HFF-Myc (cell line): ENCODE measurements at regions not wholly inside any gene's neighbourhood (a gene's known extent, or its start where the extent isn't known, plus 50 kb on each side); places are given as distances from the start of the nearest gene placed in this dataset.

Source experiments
- DNase-seq: peaks from one replicate; pipeline ENCODE4 v3.0.0-alpha.2; 2011; ENCODE audit warnings: low read depth; ENCODE audit errors: extremely low read depth
- H3K4me3 ChIP-seq: replicated peaks from 2 replicates; pipeline ENCODE4 v1.5.1; 2011; ENCODE audit warnings: low read depth, mild to moderate bottlenecking, control low read depth, low read length
- TF ChIP-seq, protein P1 (sequence below): IDR thresholded peaks from 2 replicates; pipeline ENCODE4 v1.5.1; 2012; ENCODE audit warnings: mild to moderate bottlenecking, low read depth, low read length, control low read depth; ENCODE audit errors: missing control alignments

- DNase-seq, result no peak
- TF ChIP-seq, protein P1, sequence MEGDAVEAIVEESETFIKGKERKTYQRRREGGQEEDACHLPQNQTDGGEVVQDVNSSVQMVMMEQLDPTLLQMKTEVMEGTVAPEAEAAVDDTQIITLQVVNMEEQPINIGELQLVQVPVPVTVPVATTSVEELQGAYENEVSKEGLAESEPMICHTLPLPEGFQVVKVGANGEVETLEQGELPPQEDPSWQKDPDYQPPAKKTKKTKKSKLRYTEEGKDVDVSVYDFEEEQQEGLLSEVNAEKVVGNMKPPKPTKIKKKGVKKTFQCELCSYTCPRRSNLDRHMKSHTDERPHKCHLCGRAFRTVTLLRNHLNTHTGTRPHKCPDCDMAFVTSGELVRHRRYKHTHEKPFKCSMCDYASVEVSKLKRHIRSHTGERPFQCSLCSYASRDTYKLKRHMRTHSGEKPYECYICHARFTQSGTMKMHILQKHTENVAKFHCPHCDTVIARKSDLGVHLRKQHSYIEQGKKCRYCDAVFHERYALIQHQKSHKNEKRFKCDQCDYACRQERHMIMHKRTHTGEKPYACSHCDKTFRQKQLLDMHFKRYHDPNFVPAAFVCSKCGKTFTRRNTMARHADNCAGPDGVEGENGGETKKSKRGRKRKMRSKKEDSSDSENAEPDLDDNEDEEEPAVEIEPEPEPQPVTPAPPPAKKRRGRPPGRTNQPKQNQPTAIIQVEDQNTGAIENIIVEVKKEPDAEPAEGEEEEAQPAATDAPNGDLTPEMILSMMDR, result no peak
- H3K4me3 ChIP-seq, result no peak overlapping the region
These were observed 362.1 kb downstream of the EFNB2 start for GRCh38 chr13:106173346-106173745.

DNA sequence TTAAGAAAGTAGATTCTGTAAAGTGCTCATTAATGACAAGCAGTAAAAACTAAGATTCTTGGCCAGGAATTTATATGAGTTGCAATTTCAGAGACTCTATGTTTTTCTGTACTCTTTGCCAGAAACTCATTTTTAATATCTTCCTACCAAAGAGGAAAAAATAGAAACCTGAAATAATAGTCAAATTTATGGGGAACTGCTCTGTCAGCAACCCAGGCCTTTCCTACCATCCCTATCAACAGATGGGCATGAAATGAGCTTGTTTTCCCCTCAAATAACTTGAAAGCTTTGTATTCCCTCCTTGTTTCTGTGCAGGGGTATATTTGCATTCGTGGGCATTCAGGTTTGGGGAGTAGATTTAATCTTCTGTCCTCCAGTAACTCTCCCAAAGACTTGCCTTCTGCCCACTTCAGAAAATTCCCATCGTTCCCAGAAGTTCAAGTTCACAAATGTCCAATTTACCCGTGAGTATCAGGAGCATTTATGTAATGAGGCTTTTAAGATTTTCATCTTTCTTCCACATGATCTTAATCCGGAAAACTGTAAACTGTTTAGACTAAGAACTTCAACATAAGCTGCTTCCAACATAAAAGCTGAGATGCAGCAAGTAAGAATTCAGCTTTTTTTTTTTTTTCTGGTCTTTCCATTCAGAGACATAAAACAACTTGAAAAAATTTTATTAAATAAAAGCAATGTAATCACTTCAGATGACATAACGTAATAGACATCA is 363.1 kb downstream of the EFNB2 start:
- TF ChIP-seq, protein P1, result no peak
- no peak overlapping the region for H3K4me3 ChIP-seq
- no peak for DNase-seq

DNA sequence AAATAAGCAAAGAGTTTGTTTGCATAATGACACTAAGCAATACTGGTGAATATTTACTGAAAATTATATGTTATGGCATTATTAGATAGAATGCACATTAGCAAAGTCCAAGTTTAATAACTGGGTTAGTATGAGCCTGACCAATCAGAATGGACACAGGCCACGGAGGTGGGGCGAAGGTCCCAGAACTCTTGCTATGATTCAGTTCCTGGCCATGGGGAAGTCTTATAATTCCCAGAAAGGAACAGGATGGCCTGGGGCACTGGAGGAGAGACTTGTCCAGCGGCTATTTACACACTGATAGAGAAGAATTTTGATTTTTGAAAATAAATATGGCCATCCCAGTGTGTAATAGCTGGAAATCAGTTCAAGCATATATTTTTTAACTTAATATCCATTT is 372.0 kb downstream of the EFNB2 start:
- TF ChIP-seq, protein P1, result no peak
- no peak overlapping the region for H3K4me3 ChIP-seq
- no peak for DNase-seq

DNA sequence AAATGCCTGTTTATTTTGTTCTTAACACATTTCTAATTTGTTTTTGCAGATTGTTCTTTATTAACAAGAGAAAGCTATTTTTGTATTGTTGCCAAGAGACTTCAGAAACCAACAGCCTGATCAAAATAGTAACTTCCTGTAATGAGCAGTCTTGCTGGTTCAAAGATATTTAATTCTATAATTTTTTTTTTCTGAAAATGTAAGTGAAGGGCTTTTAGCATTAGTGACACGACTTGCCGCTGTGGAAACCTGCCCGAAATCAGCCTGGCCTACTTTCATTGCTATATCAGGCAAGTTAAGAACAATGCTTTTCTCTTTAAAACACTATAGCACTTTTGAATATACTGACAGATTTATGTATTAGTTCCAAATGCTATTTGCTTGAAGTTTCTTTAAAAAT is 374.3 kb downstream of the EFNB2 start:
- no peak overlapping the region for H3K4me3 ChIP-seq
- no peak for DNase-seq
- TF ChIP-seq, protein P1, result no peak

DNA sequence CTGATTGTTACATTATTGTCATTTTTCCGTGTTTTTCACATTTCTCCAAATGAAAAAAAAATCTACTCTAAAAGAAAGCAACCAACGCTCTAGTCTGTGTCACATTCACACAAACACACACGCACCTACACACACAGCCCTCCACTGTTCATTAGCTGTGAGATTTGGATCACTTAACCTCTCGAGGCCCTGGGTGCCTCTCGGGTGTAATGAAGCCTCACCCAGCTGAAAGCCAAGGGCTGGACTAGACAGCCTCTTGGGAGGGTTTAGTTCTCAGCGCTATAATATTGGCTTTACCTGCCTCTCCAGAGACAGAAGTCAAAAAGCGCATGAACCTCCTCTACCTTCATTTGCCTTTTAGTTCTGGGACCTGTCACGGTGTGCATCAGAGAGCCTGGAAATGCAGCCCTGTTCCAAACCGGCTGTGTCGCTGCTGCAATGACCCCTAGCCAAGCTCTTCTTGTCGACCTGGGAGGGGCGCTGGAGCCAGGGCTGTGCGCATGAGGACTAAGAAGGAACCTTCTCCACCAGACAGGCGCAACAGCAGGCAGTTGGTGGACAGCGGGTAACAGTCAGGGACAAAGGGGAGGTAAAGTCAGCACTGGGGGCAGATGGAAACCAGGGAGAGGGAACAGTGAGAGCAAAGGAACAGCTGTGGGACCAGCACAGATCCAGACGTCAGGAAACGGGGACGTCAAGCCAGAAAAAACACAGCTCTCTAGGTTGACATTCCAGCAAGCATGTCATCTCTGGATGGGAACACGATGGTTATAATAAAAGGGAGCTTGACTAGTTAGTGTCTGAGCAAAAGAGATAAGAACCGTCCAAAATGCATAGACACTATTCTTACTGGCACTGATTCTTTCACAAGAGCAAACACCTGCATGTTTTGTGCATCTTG is 375.9 kb downstream of the EFNB2 start:
- no peak overlapping the region for H3K4me3 ChIP-seq
- DNase-seq, result no peak
- TF ChIP-seq, protein P1, result no peak

DNA sequence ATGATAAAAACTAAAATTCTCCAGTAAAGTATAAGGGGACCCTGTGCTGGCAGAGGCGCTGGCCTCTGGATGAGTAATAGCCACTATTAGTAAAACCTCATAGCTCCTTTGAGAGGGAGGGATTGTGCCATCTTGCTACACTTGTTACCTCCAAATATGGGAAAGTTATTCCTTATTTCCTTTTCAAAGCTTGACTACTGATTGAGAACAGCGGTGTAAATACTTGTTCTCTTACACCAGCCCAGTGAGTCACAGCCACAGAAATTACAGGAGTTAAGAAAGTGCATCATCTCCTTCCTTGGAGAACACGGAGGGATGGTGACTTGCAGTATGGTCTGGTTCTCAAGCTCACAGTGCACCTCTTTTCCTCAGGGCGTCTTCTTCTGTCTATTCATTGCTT is 379.0 kb downstream of the EFNB2 start:
- H3K4me3 ChIP-seq, result no peak overlapping the region
- TF ChIP-seq, protein P1, result no peak
- DNase-seq, result peak; percentile 86
